Fibroblast of pulmonary artery (primary cell): ENCODE measurements at regions not wholly inside any gene's neighbourhood (a gene's known extent, or its start where the extent isn't known, plus 50 kb on each side); places are given as distances from the start of the nearest gene placed in this dataset.
A peak's percentile ranks its signal among the peaks of the same experiment; 100 is the strongest.
"Not testable (repeated sequence)": the region's sequence is repeated elsewhere in the genome, so short reads cannot be mapped to it uniquely, and the experiment has no call there.

Experiments
- DNase-seq: peaks from one replicate; pipeline ENCODE4 v3.0.0-alpha.2; 2010; ENCODE audit warnings: low read depth
- H3K4me3 ChIP-seq: replicated peaks from 2 replicates; pipeline ENCODE4 v1.5.1; 2011; ENCODE audit warnings: low read depth, mild to moderate bottlenecking, control low read depth, low read length, moderate library complexity
- CTCF ChIP-seq: IDR thresholded peaks from 2 replicates; pipeline ENCODE4 v1.5.1; 2011; ENCODE audit warnings: mild to moderate bottlenecking, control low read depth, low read length, inconsistent platforms; ENCODE audit errors: missing control alignments

GRCh38 chr3:20280257-20280656 is 94.3 kb upstream of the SGO1 start:
- DNase-seq, result no peak
- TF ChIP-seq CTCF, result no peak
- H3K4me3 ChIP-seq, result no peak overlapping the region

GRCh38 chr3:20265977-20266376 is 80.0 kb upstream of the SGO1 start:
- not testable (repeated sequence) for H3K4me3 ChIP-seq, DNase-seq

GRCh38 chr3:20264900-20265567 is 79.0 kb upstream of the SGO1 start:
- no peak for DNase-seq

GRCh38 chr3:20258371-20258770 is 72.4 kb upstream of the SGO1 start:
- H3K4me3 ChIP-seq, result no peak overlapping the region
- no peak for TF ChIP-seq CTCF
- no peak for DNase-seq

More at GRCh38 chr3:20264900-20265567, 79.0 kb upstream of the SGO1 start:
- no peak for TF ChIP-seq CTCF
- no peak overlapping the region for H3K4me3 ChIP-seq

GRCh38 chr3:20256144-20256543 is 70.1 kb upstream of the SGO1 start:
- peak; percentile 29 for DNase-seq
- H3K4me3 ChIP-seq, result no peak overlapping the region
- no peak for TF ChIP-seq CTCF

GRCh38 chr3:20254268-20255117 is 68.5 kb upstream of the SGO1 start:
- no peak overlapping the region for H3K4me3 ChIP-seq
- TF ChIP-seq CTCF, result no peak
- DNase-seq, result no peak

GRCh38 chr3:20250786-20251185 is 64.8 kb upstream of the SGO1 start:
- TF ChIP-seq CTCF, result no peak
- no peak for DNase-seq
- no peak overlapping the region for H3K4me3 ChIP-seq
